ENCODE measurements at regions not wholly inside any gene's neighbourhood (a gene's known extent, or its start where the extent isn't known, plus 50 kb on each side); places are given as distances from the start of the nearest gene placed in this dataset.

DNA sequence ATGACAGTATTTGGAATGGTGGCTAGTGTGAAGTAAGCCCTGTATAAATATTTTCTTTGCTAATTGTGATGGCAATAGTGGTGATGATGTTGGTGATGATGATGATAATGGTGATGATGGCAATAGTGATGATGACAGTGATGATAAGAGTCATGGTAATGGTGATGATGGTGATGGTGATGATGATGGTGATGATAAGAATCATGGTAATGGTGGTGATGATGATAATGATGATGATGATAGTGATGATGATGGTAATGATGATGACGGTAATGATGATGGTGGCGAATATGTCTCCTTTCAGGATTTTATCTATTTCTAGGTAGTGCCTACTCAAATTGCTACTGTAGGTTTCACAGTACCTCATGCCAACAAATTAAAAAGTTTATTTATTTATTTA lies 205.4 kb downstream of the GALR1 start:
- no peaks in the 10 kb centered on the region for H3K4me1 ChIP-seq (ENCODE audit: control insufficient read depth in 1 of 2, insufficient read depth in 2 of 2, low read length in 2 of 2)
- ATAC-seq (ENCODE audit: low FRiP score), result no peak
- no peaks in the 10 kb centered on the region for H3K36me3 ChIP-seq (ENCODE audit: control insufficient read depth in 1 of 2, insufficient read depth in 2 of 2, low read length in 1 of 2)
- no peak overlapping the region for H3K27ac ChIP-seq (ENCODE audit: low read depth in 1 of 2, low read length in 2 of 2)
- no peak for DNase-seq
- no peak overlapping the region for H3K4me3 ChIP-seq (ENCODE audit: low read length in 2 of 2)
- intact Hi-C loops (cut with DNase I), result no loop called here
- H3K9me3 ChIP-seq (ENCODE audit: control insufficient read depth, low read length), result no peaks in the 10 kb centered on the region
- WGBS, 2 donors, result 97 to 99% methylated on average over 2 of the region's 2 CpGs
- no peaks in the 10 kb centered on the region for H3K27me3 ChIP-seq (ENCODE audit: control insufficient read depth in 1 of 2, insufficient read depth in 2 of 2, low read length in 1 of 2)

DNA sequence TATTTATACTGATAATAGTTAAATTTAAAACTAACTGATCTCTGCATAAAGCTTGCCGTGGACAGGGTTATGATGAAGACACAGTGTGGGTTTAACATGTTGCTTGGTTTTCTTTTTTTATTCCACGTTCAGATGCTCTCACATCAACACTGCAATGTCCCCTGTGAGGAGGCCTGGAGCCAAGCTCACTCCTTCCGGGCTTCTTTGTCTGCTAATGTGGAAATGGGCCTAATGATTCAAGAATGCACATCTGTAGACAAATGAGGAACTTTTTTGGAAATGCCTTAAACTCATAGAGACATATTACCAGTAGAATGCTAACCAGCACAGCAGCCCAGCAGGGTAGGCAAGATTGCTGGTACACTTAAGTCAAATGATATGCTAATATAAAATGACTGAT lies 208.0 kb downstream of the GALR1 start:
- Histone ChIP-seq H3K27me3 (ENCODE audit: control insufficient read depth in 1 of 2, insufficient read depth in 2 of 2, low read length in 1 of 2) (no peaks in the 10 kb centered on the region), H3K4me3 (ENCODE audit: low read length in 2 of 2) (no peak overlapping the region), H3K9me3 (ENCODE audit: control insufficient read depth, low read length) (no peaks in the 10 kb centered on the region), H3K4me1 (ENCODE audit: control insufficient read depth in 1 of 2, insufficient read depth in 2 of 2, low read length in 2 of 2) (no peaks in the 10 kb centered on the region), H3K27ac (ENCODE audit: low read depth in 1 of 2, low read length in 2 of 2) (no peak overlapping the region), H3K36me3 (ENCODE audit: control insufficient read depth in 1 of 2, insufficient read depth in 2 of 2, low read length in 1 of 2) (no peaks in the 10 kb centered on the region)
- intact Hi-C loops (cut with DNase I), result no loop called here
- DNase-seq, result no peak
- 40 to 46% methylated on average over 3 of the region's 3 CpGs for WGBS, 2 donors
- no peak for ATAC-seq (ENCODE audit: low FRiP score)

DNA sequence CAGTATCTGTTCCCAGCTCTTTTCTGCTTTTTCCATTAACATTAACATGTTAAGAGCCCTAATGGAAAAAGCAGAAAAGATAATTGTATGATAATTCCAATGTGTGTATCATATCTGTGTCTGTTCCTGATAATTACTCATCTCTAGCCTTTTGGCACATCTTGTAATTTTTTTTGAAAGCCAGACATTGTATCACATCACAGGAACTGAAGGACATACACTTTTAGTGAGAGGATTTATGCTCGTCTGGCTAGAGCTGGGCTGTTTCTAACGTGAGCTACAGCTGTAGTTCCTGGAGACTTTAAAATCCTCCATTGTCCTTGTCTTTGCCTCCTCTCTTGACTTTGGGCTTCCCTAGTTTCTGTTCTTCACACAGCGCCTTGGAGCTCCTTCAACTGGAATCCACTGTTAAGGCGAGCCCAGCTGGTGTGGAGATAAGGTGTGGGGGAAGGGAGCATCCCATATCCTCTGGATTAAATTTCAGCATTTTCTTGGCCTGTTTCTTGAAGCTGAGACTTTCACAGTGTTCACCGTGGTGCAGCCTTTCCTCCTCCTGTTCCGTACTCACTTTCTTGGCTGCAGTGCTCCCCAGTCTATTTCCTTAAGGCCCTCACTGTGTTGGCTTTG lies 211.5 kb downstream of the GALR1 start:
- ATAC-seq (ENCODE audit: low FRiP score) (no peak), DNase-seq (no peak)
- no peaks in the 10 kb centered on the region for H3K36me3 ChIP-seq (ENCODE audit: control insufficient read depth in 1 of 2, insufficient read depth in 2 of 2, low read length in 1 of 2)
- no peak overlapping the region for H3K27ac ChIP-seq (ENCODE audit: low read depth in 1 of 2, low read length in 2 of 2)
- H3K27me3 ChIP-seq (ENCODE audit: control insufficient read depth in 1 of 2, insufficient read depth in 2 of 2, low read length in 1 of 2), result no peaks in the 10 kb centered on the region
- H3K9me3 ChIP-seq (ENCODE audit: control insufficient read depth, low read length), result no peaks in the 10 kb centered on the region
- no peaks in the 10 kb centered on the region for H3K4me1 ChIP-seq (ENCODE audit: control insufficient read depth in 1 of 2, insufficient read depth in 2 of 2, low read length in 2 of 2)
- intact Hi-C loops (cut with DNase I), result no loop called here
- no peak overlapping the region for H3K4me3 ChIP-seq (ENCODE audit: low read length in 2 of 2)
- 36 to 44% methylated on average over 6 of the region's 6 CpGs for WGBS, 2 donors

DNA sequence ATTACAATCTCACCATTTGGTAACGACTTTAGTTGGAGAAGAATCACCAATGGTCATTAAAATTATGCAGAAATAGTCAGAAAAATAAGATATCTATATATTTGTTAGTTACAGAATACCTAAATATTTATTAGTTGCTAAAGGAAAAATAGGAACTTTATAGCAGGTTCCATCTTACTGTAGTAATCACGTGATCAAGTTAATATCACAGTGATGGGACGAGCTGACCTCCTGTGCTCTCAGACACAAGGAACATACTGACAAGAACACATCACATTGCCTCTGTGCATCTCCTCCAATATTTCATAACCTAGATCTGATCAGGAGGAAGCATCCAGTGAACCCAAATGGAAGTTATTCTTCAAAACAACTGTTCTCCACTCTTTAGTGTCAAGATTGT lies 215.3 kb downstream of the GALR1 start:
- H3K27ac ChIP-seq (ENCODE audit: low read depth in 1 of 2, low read length in 2 of 2), result no peak overlapping the region
- H3K27me3 ChIP-seq (ENCODE audit: control insufficient read depth in 1 of 2, insufficient read depth in 2 of 2, low read length in 1 of 2), result no peaks in the 10 kb centered on the region
- H3K4me3 ChIP-seq (ENCODE audit: low read length in 2 of 2), result no peak overlapping the region
- ATAC-seq (ENCODE audit: low FRiP score) (no peak), DNase-seq (no peak)
- intact Hi-C loops (cut with DNase I), result no loop called here
- H3K4me1 ChIP-seq (ENCODE audit: control insufficient read depth in 1 of 2, insufficient read depth in 2 of 2, low read length in 2 of 2), result no peaks in the 10 kb centered on the region
- no peaks in the 10 kb centered on the region for H3K9me3 ChIP-seq (ENCODE audit: control insufficient read depth, low read length)
- WGBS, 2 donors, result 79 to 81% methylated on average over 3 of the region's 3 CpGs
- H3K36me3 ChIP-seq (ENCODE audit: control insufficient read depth in 1 of 2, insufficient read depth in 2 of 2, low read length in 1 of 2), result no peaks in the 10 kb centered on the region

DNA sequence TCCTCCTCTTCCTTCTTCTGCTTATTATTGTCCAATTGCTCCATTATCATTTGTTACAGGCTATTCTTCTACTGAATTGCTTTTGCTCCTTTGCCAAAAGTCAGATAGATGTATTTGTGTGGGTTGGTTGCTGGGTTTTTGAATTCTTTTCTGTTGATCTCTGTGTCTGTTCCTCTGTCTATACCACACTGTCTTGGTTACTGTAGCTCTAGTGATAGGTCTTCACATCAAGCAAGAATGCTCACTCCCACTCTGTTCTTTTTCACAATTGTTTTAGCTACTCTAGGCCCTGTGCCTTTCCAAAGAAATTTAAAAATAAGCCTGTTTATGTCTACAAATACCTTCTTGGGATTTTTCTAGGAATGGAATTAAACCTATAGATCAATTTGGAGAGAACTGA lies 217.2 kb downstream of the GALR1 start:
- H3K36me3 ChIP-seq (ENCODE audit: control insufficient read depth in 1 of 2, insufficient read depth in 2 of 2, low read length in 1 of 2), result no peaks in the 10 kb centered on the region
- no peak for ATAC-seq (ENCODE audit: low FRiP score)
- intact Hi-C loops (cut with DNase I), result no loop called here

DNA sequence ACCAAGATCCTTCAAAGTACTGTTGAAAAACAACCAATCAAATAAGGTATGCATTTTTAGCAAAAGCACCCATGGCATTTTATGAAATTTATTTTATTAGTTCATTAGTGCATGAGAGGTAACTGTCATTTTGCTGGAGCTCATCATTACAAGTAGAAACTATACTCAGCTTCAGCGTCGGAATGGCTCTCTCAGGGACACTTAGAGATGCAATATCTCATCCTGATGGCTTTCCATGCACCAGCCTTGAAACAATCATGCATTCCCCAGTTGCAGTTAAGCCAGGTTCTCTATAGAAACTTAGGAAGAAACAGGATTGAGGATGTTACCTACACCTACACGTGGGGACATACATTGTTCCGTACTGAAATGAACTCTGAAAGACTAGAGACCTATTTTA lies 219.5 kb downstream of the GALR1 start:
- H3K4me3 ChIP-seq (ENCODE audit: low read length in 2 of 2), result no peak overlapping the region
- no peaks in the 10 kb centered on the region for H3K27me3 ChIP-seq (ENCODE audit: control insufficient read depth in 1 of 2, insufficient read depth in 2 of 2, low read length in 1 of 2)
- no peaks in the 10 kb centered on the region for H3K4me1 ChIP-seq (ENCODE audit: control insufficient read depth in 1 of 2, insufficient read depth in 2 of 2, low read length in 2 of 2)
- no peak overlapping the region for H3K27ac ChIP-seq (ENCODE audit: low read depth in 1 of 2, low read length in 2 of 2)
- H3K9me3 ChIP-seq (ENCODE audit: control insufficient read depth, low read length), result peaks cover 1% of the 10 kb centered on the region
- no peak for DNase-seq
- no peak for ATAC-seq (ENCODE audit: low FRiP score)
- 74 to 78% methylated on average over 4 of the region's 4 CpGs for WGBS, 2 donors
- no peaks in the 10 kb centered on the region for H3K36me3 ChIP-seq (ENCODE audit: control insufficient read depth in 1 of 2, insufficient read depth in 2 of 2, low read length in 1 of 2)
- intact Hi-C loops (cut with DNase I), result no loop called here

More for the DNA sequence above, 217.2 kb downstream of the GALR1 start:
- DNase-seq, result no peak
- Histone ChIP-seq H3K9me3 (ENCODE audit: control insufficient read depth, low read length) (no peaks in the 10 kb centered on the region), H3K4me1 (ENCODE audit: control insufficient read depth in 1 of 2, insufficient read depth in 2 of 2, low read length in 2 of 2) (no peaks in the 10 kb centered on the region), H3K4me3 (ENCODE audit: low read length in 2 of 2) (no peak overlapping the region), H3K27ac (ENCODE audit: low read depth in 1 of 2, low read length in 2 of 2) (no peak overlapping the region), H3K27me3 (ENCODE audit: control insufficient read depth in 1 of 2, insufficient read depth in 2 of 2, low read length in 1 of 2) (no peaks in the 10 kb centered on the region)

DNA sequence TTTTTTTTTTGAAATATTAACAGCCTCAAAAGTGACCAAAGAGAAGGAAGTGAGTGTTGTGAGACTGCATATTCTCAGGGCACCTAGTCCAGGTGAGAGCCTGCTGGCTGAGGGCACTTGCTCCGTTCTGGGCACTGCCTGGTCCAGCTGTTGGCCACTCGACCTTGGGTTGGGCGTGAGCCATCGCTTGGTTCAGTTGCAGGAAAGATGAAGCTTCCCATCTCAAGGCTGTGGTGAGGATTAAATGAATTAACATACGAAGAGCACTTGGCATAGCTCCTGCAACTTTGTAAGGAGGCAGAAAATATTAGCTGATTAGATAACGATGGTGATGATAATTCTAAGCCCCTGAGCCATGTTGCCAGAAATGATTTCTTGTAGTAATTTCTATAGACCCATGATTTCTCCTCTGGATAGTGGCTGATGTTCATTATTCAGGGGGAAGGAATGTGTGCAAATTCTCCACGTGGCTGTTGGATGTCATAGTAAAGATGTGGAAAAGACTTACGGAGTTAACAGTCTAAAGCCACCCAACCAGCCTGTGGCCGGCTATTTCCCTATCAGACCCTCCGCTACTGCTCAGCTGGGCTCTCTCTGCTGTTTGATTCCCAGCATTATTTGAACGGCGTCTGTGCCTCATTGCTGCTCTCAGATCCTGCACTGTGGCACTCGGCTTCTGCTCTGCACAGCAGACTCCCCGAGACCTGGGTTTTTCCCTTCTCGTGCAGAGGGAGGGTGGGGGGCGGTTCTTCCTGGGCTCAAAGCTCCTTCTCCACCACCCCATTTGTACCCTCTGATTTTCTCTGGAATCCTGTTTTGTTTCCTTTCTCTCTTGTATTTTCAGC lies 221.1 kb downstream of the GALR1 start:
- no peak overlapping the region for H3K4me3 ChIP-seq (ENCODE audit: low read length in 2 of 2)
- no peak overlapping the region for H3K27ac ChIP-seq (ENCODE audit: low read depth in 1 of 2, low read length in 2 of 2)
- peaks cover 1% of the 10 kb centered on the region for H3K9me3 ChIP-seq (ENCODE audit: control insufficient read depth, low read length)
- intact Hi-C loops (cut with DNase I), result no loop called here
- H3K4me1 ChIP-seq (ENCODE audit: control insufficient read depth in 1 of 2, insufficient read depth in 2 of 2, low read length in 2 of 2), result no peaks in the 10 kb centered on the region
- H3K36me3 ChIP-seq (ENCODE audit: control insufficient read depth in 1 of 2, insufficient read depth in 2 of 2, low read length in 1 of 2), result no peaks in the 10 kb centered on the region
- ATAC-seq (ENCODE audit: low FRiP score) (no peak), DNase-seq (no peak)
- H3K27me3 ChIP-seq (ENCODE audit: control insufficient read depth in 1 of 2, insufficient read depth in 2 of 2, low read length in 1 of 2), result no peaks in the 10 kb centered on the region
- 38 to 39% methylated on average over 16 of the region's 16 CpGs for WGBS, 2 donors

DNA sequence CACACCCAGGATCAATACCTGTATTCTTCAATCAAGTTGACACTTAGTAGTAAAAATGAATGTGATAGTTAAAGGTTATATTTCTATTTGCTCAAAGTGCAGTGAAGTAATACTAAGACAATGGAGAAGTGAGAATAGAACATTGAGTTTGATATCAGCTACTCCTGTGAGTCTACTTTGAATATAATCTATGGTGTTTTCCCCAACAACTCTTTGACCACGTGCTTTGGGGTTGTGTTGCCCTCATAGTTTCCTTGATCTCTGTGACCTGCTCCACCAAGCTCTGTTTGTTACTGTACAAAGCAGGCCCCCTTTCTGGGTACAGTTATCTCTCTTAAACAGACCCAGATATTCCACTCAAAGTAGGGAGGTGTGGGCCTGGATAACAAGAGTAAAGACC lies 222.9 kb downstream of the GALR1 start:
- ATAC-seq (ENCODE audit: low FRiP score) (no peak), DNase-seq (no peak)
- intact Hi-C loops (cut with DNase I), result no loop called here
- peaks cover 1% of the 10 kb centered on the region for H3K9me3 ChIP-seq (ENCODE audit: control insufficient read depth, low read length)
- H3K27me3 ChIP-seq (ENCODE audit: control insufficient read depth in 1 of 2, insufficient read depth in 2 of 2, low read length in 1 of 2), result no peaks in the 10 kb centered on the region
- 74 to 82% methylated on average over 1 of the region's 1 CpG for WGBS, 2 donors
- no peaks in the 10 kb centered on the region for H3K4me1 ChIP-seq (ENCODE audit: control insufficient read depth in 1 of 2, insufficient read depth in 2 of 2, low read length in 2 of 2)
- no peak overlapping the region for H3K27ac ChIP-seq (ENCODE audit: low read depth in 1 of 2, low read length in 2 of 2)
- H3K4me3 ChIP-seq (ENCODE audit: low read length in 2 of 2), result no peak overlapping the region
- H3K36me3 ChIP-seq (ENCODE audit: control insufficient read depth in 1 of 2, insufficient read depth in 2 of 2, low read length in 1 of 2), result no peaks in the 10 kb centered on the region

Measured in aorta (tissue), 5 donors.